ENCODE measurements at regions not wholly inside any gene's neighbourhood (a gene's known extent, or its start where the extent isn't known, plus 50 kb on each side); places are given as distances from the start of the nearest gene placed in this dataset.

- intact Hi-C loops (cut with DNase I) = no loop called here
- ATAC-seq (no peak), DNase-seq (ENCODE audit: low spot score) (no peak)
Measured at GRCh38 chr4:181508601-181509000, 734.6 kb upstream of the TENM3 start.

- DNase-seq (ENCODE audit: low spot score) = no peak
- no peak for ATAC-seq
- intact Hi-C loops (cut with DNase I) = no loop called here
Measured at GRCh38 chr4:181509073-181509472, 734.1 kb upstream of the TENM3 start.

GRCh38 chr4:181517491-181517890, 725.7 kb upstream of the TENM3 start:
- ATAC-seq (no peak), DNase-seq (ENCODE audit: low spot score) (no peak)
- intact Hi-C loops (cut with DNase I) = no loop called here

- DNase-seq (ENCODE audit: low spot score) (no peak), ATAC-seq (no peak)
- intact Hi-C loops (cut with DNase I) = no loop called here
Measured at GRCh38 chr4:181520790-181521189, 722.4 kb upstream of the TENM3 start.

- DNase-seq (ENCODE audit: low spot score) (no peak), ATAC-seq (no peak)
- intact Hi-C loops (cut with DNase I) = no loop called here
Measured at GRCh38 chr4:181523973-181524372, 719.2 kb upstream of the TENM3 start.

- ATAC-seq (no peak), DNase-seq (ENCODE audit: low spot score) (no peak)
- intact Hi-C loops (cut with DNase I) = no loop called here
Measured at GRCh38 chr4:181524499-181524898, 718.7 kb upstream of the TENM3 start.

GRCh38 chr4:181525634-181526033, 717.6 kb upstream of the TENM3 start:
- ATAC-seq = no peak
- no peak for DNase-seq (ENCODE audit: low spot score)
- intact Hi-C loops (cut with DNase I) = no loop called here

GRCh38 chr4:181528570-181529184, 714.5 kb upstream of the TENM3 start:
- intact Hi-C loops (cut with DNase I) = no loop called here
- DNase-seq (ENCODE audit: low spot score) (peak; percentile 85), ATAC-seq (peak; percentile 77)

- DNase-seq (ENCODE audit: low spot score) = no peak
- ATAC-seq = no peak
Measured at GRCh38 chr4:181529537-181529936, 713.7 kb upstream of the TENM3 start.

GRCh38 chr4:181536196-181536746, 706.9 kb upstream of the TENM3 start:
- no peak for ATAC-seq
- no peak for DNase-seq (ENCODE audit: low spot score)
- intact Hi-C loops (cut with DNase I) = no loop called here

More at GRCh38 chr4:181529537-181529936, 713.7 kb upstream of the TENM3 start:
- intact Hi-C loops (cut with DNase I) = no loop called here

- intact Hi-C loops (cut with DNase I) = no loop called here
- no peak for DNase-seq (ENCODE audit: low spot score)
- no peak for ATAC-seq
Measured at GRCh38 chr4:181536811-181537434, 706.3 kb upstream of the TENM3 start.

- intact Hi-C loops (cut with DNase I) = no loop called here
- DNase-seq (ENCODE audit: low spot score) (no peak), ATAC-seq (no peak)
Measured at GRCh38 chr4:181538431-181538830, 704.8 kb upstream of the TENM3 start.

GRCh38 chr4:181541396-181541795, 701.8 kb upstream of the TENM3 start:
- intact Hi-C loops (cut with DNase I) = no loop called here
- DNase-seq (ENCODE audit: low spot score) (no peak), ATAC-seq (peak; percentile 28)

- ATAC-seq = no peak
- no peak for DNase-seq (ENCODE audit: low spot score)
- intact Hi-C loops (cut with DNase I) = no loop called here
Measured at GRCh38 chr4:181548873-181549575, 694.2 kb upstream of the TENM3 start.

- no peak for DNase-seq (ENCODE audit: low spot score)
- no peak for ATAC-seq
- intact Hi-C loops (cut with DNase I) = no loop called here
Measured at GRCh38 chr4:181549576-181550188, 693.5 kb upstream of the TENM3 start.

GRCh38 chr4:181550381-181550780, 692.8 kb upstream of the TENM3 start:
- DNase-seq (ENCODE audit: low spot score) = no peak

GRCh38 chr4:181559637-181560036, 683.6 kb upstream of the TENM3 start:
- intact Hi-C loops (cut with DNase I) = no loop called here
- no peak for ATAC-seq
- DNase-seq (ENCODE audit: low spot score) = no peak

More at GRCh38 chr4:181550381-181550780, 692.8 kb upstream of the TENM3 start:
- intact Hi-C loops (cut with DNase I) = no loop called here
- ATAC-seq = no peak

- intact Hi-C loops (cut with DNase I) = no loop called here
- no peak for DNase-seq (ENCODE audit: low spot score)
Measured at GRCh38 chr4:181562399-181562798, 680.8 kb upstream of the TENM3 start.

GRCh38 chr4:181564625-181565024, 678.6 kb upstream of the TENM3 start:
- intact Hi-C loops (cut with DNase I) = no loop called here
- DNase-seq (ENCODE audit: low spot score) (no peak), ATAC-seq (no peak)

More at GRCh38 chr4:181562399-181562798, 680.8 kb upstream of the TENM3 start:
- ATAC-seq = no peak

GRCh38 chr4:181566490-181566889, 676.7 kb upstream of the TENM3 start:
- intact Hi-C loops (cut with DNase I) = no loop called here
- no peak for ATAC-seq
- no peak for DNase-seq (ENCODE audit: low spot score)
